ENCODE measurements at regions not wholly inside any gene's neighbourhood (a gene's known extent, or its start where the extent isn't known, plus 50 kb on each side); places are given as distances from the start of the nearest gene placed in this dataset.
A peak's percentile ranks its signal among the peaks of the same experiment; 100 is the strongest.

- Histone ChIP-seq H4K20me1 (no peaks in the 10 kb centered on the region), H3K36me3 (no peaks in the 10 kb centered on the region), H3K4me1 (no peaks in the 10 kb centered on the region), H3K27me3 (no peaks in the 10 kb centered on the region), H3K4me2 (no peak overlapping the region), H3K4me3 (no peak overlapping the region), H3K9me3 (peaks cover 13% of the 10 kb centered on the region; the same call in 1 of the 2 replicates), H3K9ac (no peak overlapping the region), H3K27ac (no peak overlapping the region)
- TF ChIP-seq Cebpa-rat (IDR thresholded peaks at IDR 0.05): no peak
These were observed 1184.0 kb downstream of the UQCRFS1 start for GRCh38 chr19:28028881-28029444.

GRCh38 chr19:28027116-28027515 lies 1185.8 kb downstream of the UQCRFS1 start:
- no peak for TF ChIP-seq Cebpa-rat (IDR thresholded peaks at IDR 0.05)
- Histone ChIP-seq H3K9ac (no peak overlapping the region), H3K9me3 (peaks cover 13% of the 10 kb centered on the region; the same call in 1 of the 2 replicates), H3K36me3 (no peaks in the 10 kb centered on the region), H3K4me3 (no peak overlapping the region), H3K27me3 (no peaks in the 10 kb centered on the region), H3K4me2 (no peak overlapping the region), H3K4me1 (peaks cover 2% of the 10 kb centered on the region), H3K27ac (no peak overlapping the region), H4K20me1 (no peaks in the 10 kb centered on the region)

GRCh38 chr19:28026636-28027035 lies 1186.3 kb downstream of the UQCRFS1 start:
- TF ChIP-seq Cebpa-rat (IDR thresholded peaks at IDR 0.05): no peak
- Histone ChIP-seq H3K9me3 (peaks cover 12% of the 10 kb centered on the region; the same call in 1 of the 2 replicates), H4K20me1 (no peaks in the 10 kb centered on the region)

GRCh38 chr19:28024920-28025319 lies 1188.0 kb downstream of the UQCRFS1 start:
- H4K20me1 ChIP-seq: no peaks in the 10 kb centered on the region
- H3K36me3 ChIP-seq: no peaks in the 10 kb centered on the region
- no peak overlapping the region for H3K4me3 ChIP-seq
- no peak overlapping the region for H3K9ac ChIP-seq
- H3K4me1 ChIP-seq: peaks cover 16% of the 10 kb centered on the region
- H3K27ac ChIP-seq: no peak overlapping the region
- no peak overlapping the region for H3K4me2 ChIP-seq
- no peak for TF ChIP-seq Cebpa-rat (IDR thresholded peaks at IDR 0.05)
- H3K27me3 ChIP-seq: no peaks in the 10 kb centered on the region
- no peaks in the 10 kb centered on the region for H3K9me3 ChIP-seq

More at GRCh38 chr19:28026636-28027035, 1186.3 kb downstream of the UQCRFS1 start:
- no peaks in the 10 kb centered on the region for H3K27me3 ChIP-seq
- H3K9ac ChIP-seq: no peak overlapping the region
- no peak overlapping the region for H3K4me2 ChIP-seq
- H3K36me3 ChIP-seq: no peaks in the 10 kb centered on the region
- no peak overlapping the region for H3K4me3 ChIP-seq
- H3K4me1 ChIP-seq: peaks cover 7% of the 10 kb centered on the region
- no peak overlapping the region for H3K27ac ChIP-seq

- no peaks in the 10 kb centered on the region for H3K36me3 ChIP-seq
- no peak overlapping the region for H3K4me2 ChIP-seq
- no peaks in the 10 kb centered on the region for H4K20me1 ChIP-seq
- no peak overlapping the region for H3K27ac ChIP-seq
- TF ChIP-seq Cebpa-rat (IDR thresholded peaks at IDR 0.05): no peak
- no peaks in the 10 kb centered on the region for H3K27me3 ChIP-seq
- peaks cover 16% of the 10 kb centered on the region for H3K4me1 ChIP-seq
- no peak overlapping the region for H3K4me3 ChIP-seq
- no peak overlapping the region for H3K9ac ChIP-seq
- no peaks in the 10 kb centered on the region for H3K9me3 ChIP-seq
These were observed 1189.9 kb downstream of the UQCRFS1 start for GRCh38 chr19:28023064-28023463.

- Histone ChIP-seq H3K9me3 (no peaks in the 10 kb centered on the region), H3K27me3 (no peaks in the 10 kb centered on the region), H3K4me2 (no peak overlapping the region), H3K36me3 (no peaks in the 10 kb centered on the region), H3K27ac (no peak overlapping the region), H3K4me1 (peaks cover 16% of the 10 kb centered on the region), H3K9ac (no peak overlapping the region), H3K4me3 (no peak overlapping the region), H4K20me1 (no peaks in the 10 kb centered on the region)
- no peak for TF ChIP-seq Cebpa-rat (IDR thresholded peaks at IDR 0.05)
These were observed 1190.4 kb downstream of the UQCRFS1 start for GRCh38 chr19:28022506-28022905.

GRCh38 chr19:28021259-28022185 lies 1191.4 kb downstream of the UQCRFS1 start:
- Histone ChIP-seq H3K36me3 (no peaks in the 10 kb centered on the region), H3K4me3 (no peak overlapping the region), H3K27ac (0 out of 2 replicates have a peak overlapping the region, but pooled peaks have one; percentile 22), H3K9ac (no peak overlapping the region), H3K4me2 (peak overlapping the region; percentile 49), H3K9me3 (no peaks in the 10 kb centered on the region), H3K4me1 (peaks cover 16% of the 10 kb centered on the region), H3K27me3 (no peaks in the 10 kb centered on the region), H4K20me1 (no peaks in the 10 kb centered on the region)
- TF ChIP-seq Cebpa-rat (IDR thresholded peaks at IDR 0.05): no peak

GRCh38 chr19:28020619-28021258 lies 1192.2 kb downstream of the UQCRFS1 start:
- H4K20me1 ChIP-seq: no peaks in the 10 kb centered on the region
- no peak overlapping the region for H3K4me3 ChIP-seq
- no peak overlapping the region for H3K9ac ChIP-seq
- no peaks in the 10 kb centered on the region for H3K9me3 ChIP-seq
- no peaks in the 10 kb centered on the region for H3K36me3 ChIP-seq
- peaks cover 16% of the 10 kb centered on the region for H3K4me1 ChIP-seq
- H3K27me3 ChIP-seq: no peaks in the 10 kb centered on the region
- TF ChIP-seq Cebpa-rat (IDR thresholded peaks at IDR 0.05): no peak
- H3K27ac ChIP-seq: 0 out of 2 replicates have a peak overlapping the region, but pooled peaks have one; percentile 22
- H3K4me2 ChIP-seq: peak overlapping the region; percentile 49

GRCh38 chr19:28019901-28020300 lies 1193.0 kb downstream of the UQCRFS1 start:
- Histone ChIP-seq H3K4me1 (peaks cover 16% of the 10 kb centered on the region), H3K27ac (no peak overlapping the region), H3K27me3 (no peaks in the 10 kb centered on the region), H3K9ac (no peak overlapping the region), H4K20me1 (no peaks in the 10 kb centered on the region), H3K36me3 (no peaks in the 10 kb centered on the region), H3K4me2 (no peak overlapping the region), H3K4me3 (no peak overlapping the region), H3K9me3 (no peaks in the 10 kb centered on the region)
- TF ChIP-seq Cebpa-rat (IDR thresholded peaks at IDR 0.05): no peak

GRCh38 chr19:28019371-28019770 lies 1193.6 kb downstream of the UQCRFS1 start:
- peaks cover 16% of the 10 kb centered on the region for H3K4me1 ChIP-seq
- no peak overlapping the region for H3K27ac ChIP-seq
- H3K27me3 ChIP-seq: no peaks in the 10 kb centered on the region
- no peak overlapping the region for H3K4me3 ChIP-seq
- TF ChIP-seq Cebpa-rat (IDR thresholded peaks at IDR 0.05): no peak
- H3K36me3 ChIP-seq: no peaks in the 10 kb centered on the region
- H3K4me2 ChIP-seq: no peak overlapping the region
- no peaks in the 10 kb centered on the region for H3K9me3 ChIP-seq
- H3K9ac ChIP-seq: no peak overlapping the region
- H4K20me1 ChIP-seq: no peaks in the 10 kb centered on the region
